Mesenchymal stem cell (in vitro differentiated cells and primary cell): ENCODE measurements at regions not wholly inside any gene's neighbourhood (a gene's known extent, or its start where the extent isn't known, plus 50 kb on each side); places are given as distances from the start of the nearest gene placed in this dataset.
"Not testable (repeated sequence)": the region's sequence is repeated elsewhere in the genome, so short reads cannot be mapped to it uniquely, and the experiment has no call there.

ENCODE experiments used
- DNase-seq: peaks from one replicate; pipeline ENCODE4 v3.0.0-alpha.2; 2013
- H2AFZ ChIP-seq: one replicate; pipeline ENCODE4 v1.6.1; 2013; ENCODE audit warnings: low read depth, mild to moderate bottlenecking, control low read depth, inconsistent platforms, low read length, moderate library complexity
- H2AK5ac ChIP-seq: 2 replicates; pipeline ENCODE4 v1.6.1; 2013; ENCODE audit warnings: low read length, moderate library complexity, mild to moderate bottlenecking, inconsistent platforms; ENCODE audit not compliant: severe bottlenecking
- H2BK120ac ChIP-seq: one replicate; pipeline ENCODE4 v1.6.1; 2013; ENCODE audit warnings: low read depth, mild to moderate bottlenecking, inconsistent platforms, low read length, moderate library complexity
- H2BK12ac ChIP-seq, 2 experiments: one replicate each; pipeline ENCODE4 v1.6.1; 2013; ENCODE audit warnings: inconsistent platforms in 2 of 2, low read length in 2 of 2, mild to moderate bottlenecking in 2 of 2, moderate library complexity in 2 of 2, control low read depth in 1 of 2
- H2BK15ac ChIP-seq: one replicate; pipeline ENCODE4 v1.6.1; 2013; ENCODE audit warnings: mild to moderate bottlenecking, low read depth, inconsistent platforms; ENCODE audit not compliant: poor library complexity, severe bottlenecking
- H2BK5ac ChIP-seq: 2 replicates; pipeline ENCODE4 v1.6.1; 2013; ENCODE audit warnings: low read depth, mild to moderate bottlenecking, low read length, control low read depth, inconsistent platforms; ENCODE audit not compliant: poor library complexity, severe bottlenecking
- H3K14ac ChIP-seq, 2 experiments: one replicate each; pipeline ENCODE4 v1.6.1; 2013; ENCODE audit warnings: inconsistent platforms in 2 of 2, low read length in 2 of 2, control low read depth in 1 of 2, mild to moderate bottlenecking in 1 of 2, moderate library complexity in 1 of 2
- H3K18ac ChIP-seq, 2 experiments: one replicate each; pipeline ENCODE4 v1.6.1; 2013; ENCODE audit warnings: inconsistent platforms in 2 of 2, low read length in 2 of 2, control low read depth in 1 of 2, low read depth in 1 of 2, mild to moderate bottlenecking in 1 of 2
- H3K23ac ChIP-seq, 2 experiments: one replicate each; pipeline ENCODE4 v1.6.1; 2013; ENCODE audit warnings: inconsistent platforms in 2 of 2, low read length in 2 of 2, mild to moderate bottlenecking in 2 of 2, moderate library complexity in 2 of 2, control low read depth in 1 of 2
- H3K27ac ChIP-seq: 2 replicates; pipeline ENCODE4 v1.5.1; 2013; ENCODE audit warnings: mild to moderate bottlenecking, moderate library complexity, low read length, control low read depth, inconsistent platforms; ENCODE audit not compliant: poor library complexity, severe bottlenecking
- H3K27me3 ChIP-seq, 2 experiments: 2 replicates each; pipeline versions ENCODE4 v1.6.1 to v1.7.0; 2013; ENCODE audit warnings: low read length in 2 of 2, mild to moderate bottlenecking in 2 of 2, moderate library complexity in 2 of 2, control low read depth in 1 of 2, inconsistent platforms in 1 of 2; ENCODE audit not compliant: control insufficient read depth in 1 of 2, insufficient read depth in 1 of 2
- H3K36me3 ChIP-seq, 2 experiments: 2 replicates each; pipeline versions ENCODE4 v1.6.1 to v1.7.0; 2013; ENCODE audit warnings: low read length in 2 of 2, control low read depth in 1 of 2, inconsistent platforms in 1 of 2, low read depth in 1 of 2, mild to moderate bottlenecking in 1 of 2; ENCODE audit not compliant: insufficient read depth in 2 of 2, control insufficient read depth in 1 of 2
- H3K4ac ChIP-seq, 2 experiments: one replicate each; pipeline ENCODE4 v1.6.1; 2013; ENCODE audit warnings: inconsistent platforms in 2 of 2, low read length in 2 of 2, mild to moderate bottlenecking in 2 of 2, moderate library complexity in 2 of 2, control low read depth in 1 of 2, low read depth in 1 of 2
- H3K4me1 ChIP-seq: 2 replicates; pipeline ENCODE4 v1.6.1; 2013; ENCODE audit warnings: low read depth, low read length, control low read depth; ENCODE audit not compliant: control insufficient read depth, insufficient read depth
- H3K4me2 ChIP-seq: 2 replicates; pipeline ENCODE4 v1.6.1; 2013; ENCODE audit warnings: low read length, mild to moderate bottlenecking, inconsistent platforms; ENCODE audit not compliant: poor library complexity, severe bottlenecking
- H3K4me3 ChIP-seq, 2 experiments: 2 replicates each; pipeline versions ENCODE4 v1.5.1 to v1.7.0; 2013; ENCODE audit warnings: low read length in 2 of 2, mild to moderate bottlenecking in 2 of 2, control low read depth in 1 of 2, low read depth in 1 of 2; ENCODE audit not compliant: insufficient read depth in 1 of 2
- H3K79me1 ChIP-seq: replicated peaks from 2 replicates; pipeline ENCODE4 v1.6.1; 2013; ENCODE audit warnings: mild to moderate bottlenecking, control low read depth, low read length, inconsistent platforms; ENCODE audit not compliant: poor library complexity, severe bottlenecking
- H3K9ac ChIP-seq: 2 replicates; pipeline ENCODE4 v1.7.0; 2013; ENCODE audit warnings: mild to moderate bottlenecking, low read length, moderate library complexity
- H3K9me3 ChIP-seq: 2 replicates; pipeline ENCODE4 v1.7.0; 2013; ENCODE audit warnings: mild to moderate bottlenecking, low read length; ENCODE audit not compliant: control insufficient read depth
- H4K8ac ChIP-seq: one replicate; pipeline ENCODE4 v1.6.1; 2013; ENCODE audit warnings: inconsistent platforms, mild to moderate bottlenecking, low read length, moderate library complexity
- H4K91ac ChIP-seq: one replicate; pipeline ENCODE4 v1.6.1; 2013; ENCODE audit warnings: mild to moderate bottlenecking, low read length, inconsistent platforms
- WGBS: methylation state at CpG from one replicate; pipeline ENCODE4 v1.1.7; 2013; ENCODE audit warnings: mixed read lengths; 5-methylcytosine and 5-hydroxymethylcytosine counted together

DNA sequence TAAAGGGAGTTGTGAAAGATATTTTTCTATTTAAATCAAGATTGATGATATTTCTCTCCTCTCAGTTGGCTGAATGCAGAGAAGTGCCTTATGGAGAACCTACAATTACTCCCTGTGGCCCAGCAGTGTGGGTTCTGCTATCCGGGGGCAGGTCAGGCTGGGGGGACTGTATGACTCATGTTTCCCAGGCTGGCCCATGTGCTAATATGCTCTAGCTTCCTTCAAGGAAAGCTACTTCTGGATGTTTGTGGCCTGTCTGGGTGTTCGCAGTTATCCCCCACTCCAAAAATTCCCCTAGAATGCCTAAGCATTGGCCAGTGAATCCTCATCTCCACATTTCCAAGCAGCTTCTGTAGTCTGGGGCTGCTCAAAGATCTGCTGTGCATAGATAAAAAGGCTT lies 58.9 kb upstream of the SPP1 start:
- H3K36me3 ChIP-seq = no peaks in the 10 kb centered on the region
- H3K4me2 ChIP-seq = no peak overlapping the region
- no peak overlapping the region for H2BK5ac ChIP-seq
- no peak overlapping the region for H2BK120ac ChIP-seq
- H3K18ac ChIP-seq = no peak overlapping the region
- no peak overlapping the region for H3K23ac ChIP-seq
- no peak overlapping the region for H3K4me3 ChIP-seq
- no peaks in the 10 kb centered on the region for H3K79me1 ChIP-seq
- H3K14ac ChIP-seq = peak overlapping the region in 1 of 2 experiments; percentile 41
- no peak overlapping the region for H4K91ac ChIP-seq
- no peak overlapping the region for H3K27ac ChIP-seq
- H2BK15ac ChIP-seq = no peak overlapping the region
- H2BK12ac ChIP-seq = no peak overlapping the region
- H3K9me3 ChIP-seq = no peaks in the 10 kb centered on the region
- no peak overlapping the region for H4K8ac ChIP-seq
- peak; percentile 35 for DNase-seq
- H3K4ac ChIP-seq = no peak overlapping the region
- H2AK5ac ChIP-seq = no peak overlapping the region
- H3K27me3 ChIP-seq = no peaks in the 10 kb centered on the region
- no peak overlapping the region for H3K9ac ChIP-seq
- H2AFZ ChIP-seq = no peak overlapping the region
- 67% methylated on average over 2 of the region's 2 CpGs for WGBS
- H3K4me1 ChIP-seq = no peaks in the 10 kb centered on the region

DNA sequence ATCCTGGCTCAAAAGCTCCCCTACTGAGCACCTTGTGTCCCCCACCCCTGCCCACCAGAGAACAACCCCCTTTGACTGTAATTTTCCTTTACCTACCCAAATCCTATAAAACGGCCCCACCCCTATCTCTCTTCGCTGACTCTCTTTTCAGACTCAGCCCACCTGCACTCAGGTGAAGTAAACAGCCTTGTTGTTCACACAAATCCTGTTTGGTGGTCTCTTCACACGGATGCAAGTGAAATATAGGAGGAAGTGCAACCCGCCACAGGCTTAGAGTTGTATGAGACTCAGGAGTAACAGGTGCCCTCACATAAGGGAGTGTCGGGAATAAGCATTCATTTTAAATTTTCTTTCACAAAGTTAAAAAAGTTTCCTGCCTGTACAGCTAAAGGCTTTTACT lies 57.6 kb upstream of the SPP1 start:
- H3K36me3 ChIP-seq, H2BK12ac ChIP-seq, H3K18ac ChIP-seq, H4K91ac ChIP-seq, H2AFZ ChIP-seq, DNase-seq, H3K27me3 ChIP-seq, H2BK15ac ChIP-seq, H3K9me3 ChIP-seq, H3K4ac ChIP-seq, H3K4me2 ChIP-seq, H2BK5ac ChIP-seq, H2BK120ac ChIP-seq, H3K4me3 ChIP-seq, H3K9ac ChIP-seq, H3K4me1 ChIP-seq, H3K14ac ChIP-seq, H3K23ac ChIP-seq, H3K27ac ChIP-seq, H4K8ac ChIP-seq, H3K79me1 ChIP-seq, H2AK5ac ChIP-seq: not testable (repeated sequence)
- WGBS = 81% methylated on average over 5 of the region's 5 CpGs

DNA sequence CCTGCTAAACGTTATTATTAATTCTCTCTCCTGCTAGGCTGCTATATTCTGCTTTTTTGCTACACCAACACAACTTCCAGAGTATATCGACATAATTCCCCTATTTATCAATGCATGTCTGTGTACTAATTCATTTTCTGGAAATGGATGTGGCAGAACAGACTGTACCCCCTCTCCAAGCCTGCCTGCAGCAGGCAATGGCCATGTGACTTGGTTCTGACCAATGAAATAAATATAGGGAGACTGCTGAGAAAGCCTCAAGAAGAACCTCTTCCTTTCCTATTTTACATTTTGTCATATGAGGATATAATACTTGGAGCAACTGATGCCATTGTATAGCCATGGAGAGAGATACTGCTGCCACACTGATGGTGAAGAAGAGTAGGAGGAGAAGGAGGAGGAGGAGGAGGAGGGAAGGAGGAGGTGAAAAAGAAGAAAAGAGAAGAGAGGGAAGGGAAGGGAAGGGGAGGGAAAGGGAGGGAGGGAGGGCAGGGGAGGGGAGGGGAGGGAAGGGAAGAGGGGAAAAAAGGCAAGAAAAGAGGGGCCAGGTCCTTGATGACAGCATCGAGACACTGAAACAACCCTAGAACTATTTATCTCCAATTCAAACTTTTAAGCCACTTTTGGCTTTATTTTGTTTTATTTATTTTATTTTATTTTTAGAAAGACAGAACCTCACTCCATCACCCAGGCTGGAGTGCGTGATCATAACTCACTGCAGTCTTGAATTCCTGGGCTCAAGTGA lies 57.0 kb upstream of the SPP1 start:
- no peak overlapping the region for H3K27ac ChIP-seq
- no peaks in the 10 kb centered on the region for H3K4me1 ChIP-seq
- no peak overlapping the region for H2AK5ac ChIP-seq
- no peak overlapping the region for H3K23ac ChIP-seq
- no peaks in the 10 kb centered on the region for H3K9me3 ChIP-seq
- H3K4ac ChIP-seq = no peak overlapping the region
- no peak overlapping the region for H4K91ac ChIP-seq
- no peaks in the 10 kb centered on the region for H3K79me1 ChIP-seq
- DNase-seq = no peak
- no peak overlapping the region for H3K9ac ChIP-seq
- H4K8ac ChIP-seq = no peak overlapping the region
- H3K36me3 ChIP-seq = no peaks in the 10 kb centered on the region
- no peak overlapping the region for H3K14ac ChIP-seq
- no peak overlapping the region for H3K18ac ChIP-seq
- no peak overlapping the region for H2BK15ac ChIP-seq
- no peak overlapping the region for H2BK5ac ChIP-seq
- no peak overlapping the region for H2AFZ ChIP-seq
- H3K4me2 ChIP-seq = no peak overlapping the region
- H2BK120ac ChIP-seq = no peak overlapping the region
- WGBS = 64% methylated on average over 2 of the region's 4 CpGs
- H2BK12ac ChIP-seq = no peak overlapping the region
- H3K4me3 ChIP-seq = no peak overlapping the region
- H3K27me3 ChIP-seq = no peaks in the 10 kb centered on the region

DNA sequence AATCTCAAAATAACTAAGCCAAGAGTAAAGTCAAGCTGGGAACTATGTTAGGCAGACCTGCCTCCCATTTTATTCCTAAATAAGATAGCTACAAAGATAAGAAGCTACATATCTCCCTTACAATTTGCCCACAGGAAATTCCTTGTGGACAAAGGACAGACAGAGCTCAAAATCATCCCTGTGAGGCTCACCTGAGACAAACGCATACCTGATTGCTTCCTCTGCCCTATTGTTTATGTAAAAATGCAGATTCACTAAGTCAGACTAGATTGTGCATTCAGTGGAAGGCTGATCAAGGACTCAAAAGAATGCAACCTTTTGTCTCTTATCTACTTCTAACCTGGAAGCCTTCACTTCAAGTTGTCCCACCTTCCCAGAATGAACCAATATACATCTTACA lies 56.2 kb upstream of the SPP1 start:
- H3K79me1 ChIP-seq, H3K4ac ChIP-seq, H2BK15ac ChIP-seq, H3K4me3 ChIP-seq, DNase-seq, H3K9me3 ChIP-seq, H2AFZ ChIP-seq, H2BK120ac ChIP-seq, H2AK5ac ChIP-seq, H3K36me3 ChIP-seq, H4K8ac ChIP-seq, H3K23ac ChIP-seq, H3K27ac ChIP-seq, H2BK5ac ChIP-seq, H3K9ac ChIP-seq, H3K14ac ChIP-seq, H3K4me1 ChIP-seq, H4K91ac ChIP-seq, H3K27me3 ChIP-seq, H3K4me2 ChIP-seq, H3K18ac ChIP-seq, H2BK12ac ChIP-seq: not testable (repeated sequence)
- WGBS = 86% methylated on average over 1 of the region's 1 CpG
